ENCODE measurements at regions not wholly inside any gene's neighbourhood (a gene's known extent, or its start where the extent isn't known, plus 50 kb on each side); places are given as distances from the start of the nearest gene placed in this dataset.
"Not testable (repeated sequence)": the region's sequence is repeated elsewhere in the genome, so short reads cannot be mapped to it uniquely, and the experiment has no call there.

GRCh38 chr6:94859924-94860323 is 717.4 kb upstream of the MANEA start:
- Histone ChIP-seq H3K36me3 (no peaks in the 10 kb centered on the region), H3K4me1 (no peaks in the 10 kb centered on the region), H3K9me3 (no peaks in the 10 kb centered on the region), H3K4me3 (no peak overlapping the region), H3K27me3 (no peaks in the 10 kb centered on the region), H3K27ac (no peak overlapping the region)
- TF ChIP-seq POLR2A (IDR thresholded peaks at IDR 0.05) (no peak), POLR2AphosphoS5 (IDR thresholded peaks at IDR 0.05) (no peak), EP300 (IDR thresholded peaks at IDR 0.05) (no peak), CTCF (IDR thresholded peaks at IDR 0.05) (no peak)
- ATAC-seq, result no peak
- 68 to 80% methylated on average over 1 to 4 of the region's 4 CpGs for WGBS, 2 donors (ENCODE audit: low coverage in 1 of 2)

- H3K4me3 ChIP-seq, ATAC-seq, H3K27ac ChIP-seq, H3K36me3 ChIP-seq, H3K4me1 ChIP-seq, H3K27me3 ChIP-seq, H3K9me3 ChIP-seq: not testable (repeated sequence)
- WGBS, 2 donors (ENCODE audit: low coverage in 1 of 2), result 74% methylated on average over 3 of the region's 3 CpGs; no CpG with 5 or more reads in 1 of the 2 donors
Measured at GRCh38 chr6:94856999-94857398, 720.3 kb upstream of the MANEA start.

DNA sequence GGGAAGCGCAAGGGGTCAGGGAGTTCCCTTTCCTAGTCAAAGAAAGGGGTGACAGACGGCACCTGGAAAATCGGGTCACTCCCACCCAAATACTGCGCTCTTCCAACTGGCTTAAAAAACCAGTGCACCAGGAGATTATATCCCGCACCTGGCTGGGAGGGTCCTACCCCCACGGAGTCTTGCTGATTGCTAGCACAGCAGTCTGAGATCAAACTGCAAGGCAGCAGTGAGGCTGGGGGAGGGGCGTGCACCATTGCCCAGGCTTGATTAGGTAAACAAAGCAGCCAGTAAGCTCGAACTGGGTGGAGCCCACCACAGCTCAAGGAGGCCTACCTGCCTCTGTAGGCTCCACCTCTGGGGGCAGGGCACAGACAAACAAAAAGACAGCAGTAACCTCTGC is 726.0 kb upstream of the MANEA start:
- WGBS, 2 donors (ENCODE audit: low coverage in 1 of 2), result no CpG with 5 or more reads among the region's 8 CpGs
- H3K4me1 ChIP-seq, ATAC-seq, H3K27me3 ChIP-seq, H3K36me3 ChIP-seq, H3K27ac ChIP-seq, H3K4me3 ChIP-seq: not testable (repeated sequence)
- peaks cover 0 to 17% (median 0%) of the 10 kb centered on the region in 3 donors for H3K9me3 ChIP-seq

- Histone ChIP-seq H3K27ac (no peak overlapping the region), H3K27me3 (no peaks in the 10 kb centered on the region), H3K4me3 (no peak overlapping the region), H3K9me3 (no peaks in the 10 kb centered on the region), H3K36me3 (no peaks in the 10 kb centered on the region), H3K4me1 (no peaks in the 10 kb centered on the region)
- TF ChIP-seq EP300 (IDR thresholded peaks at IDR 0.05) (no peak), CTCF (IDR thresholded peaks at IDR 0.05) (no peak), POLR2AphosphoS5 (IDR thresholded peaks at IDR 0.05) (no peak), POLR2A (IDR thresholded peaks at IDR 0.05) (no peak)
- WGBS, 2 donors (ENCODE audit: low coverage in 1 of 2), result 13 to 68% methylated on average over 1 of the region's 1 CpG
- no peak for ATAC-seq
Measured at GRCh38 chr6:94845742-94846141, 731.6 kb upstream of the MANEA start.

DNA sequence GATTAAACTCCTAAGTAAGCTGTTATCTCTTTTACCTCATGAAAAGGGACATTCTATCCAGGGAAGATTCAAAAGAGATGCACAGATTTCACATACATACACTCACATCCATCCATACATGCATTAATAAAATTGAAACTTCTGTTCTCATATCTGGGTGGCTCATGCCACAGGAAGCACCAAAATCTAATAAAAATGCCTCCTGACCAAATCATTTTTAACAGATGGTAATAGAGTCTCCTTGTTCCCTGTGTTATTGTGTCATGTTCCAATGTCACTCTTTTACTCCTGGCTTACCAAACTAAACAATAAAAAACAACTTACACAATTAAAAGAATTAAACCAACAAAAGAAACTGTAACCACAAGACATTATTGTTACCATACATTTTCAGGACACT is 742.1 kb upstream of the MANEA start:
- no peak for ATAC-seq
- Histone ChIP-seq H3K4me1 (no peaks in the 10 kb centered on the region), H3K27me3 (no peaks in the 10 kb centered on the region), H3K9me3 (no peaks in the 10 kb centered on the region), H3K36me3 (no peaks in the 10 kb centered on the region), H3K4me3 (no peak overlapping the region), H3K27ac (no peak overlapping the region)
- no peak for TF ChIP-seq POLR2A (IDR thresholded peaks at IDR 0.05)
- TF ChIP-seq POLR2AphosphoS5 (IDR thresholded peaks at IDR 0.05), result no peak

DNA sequence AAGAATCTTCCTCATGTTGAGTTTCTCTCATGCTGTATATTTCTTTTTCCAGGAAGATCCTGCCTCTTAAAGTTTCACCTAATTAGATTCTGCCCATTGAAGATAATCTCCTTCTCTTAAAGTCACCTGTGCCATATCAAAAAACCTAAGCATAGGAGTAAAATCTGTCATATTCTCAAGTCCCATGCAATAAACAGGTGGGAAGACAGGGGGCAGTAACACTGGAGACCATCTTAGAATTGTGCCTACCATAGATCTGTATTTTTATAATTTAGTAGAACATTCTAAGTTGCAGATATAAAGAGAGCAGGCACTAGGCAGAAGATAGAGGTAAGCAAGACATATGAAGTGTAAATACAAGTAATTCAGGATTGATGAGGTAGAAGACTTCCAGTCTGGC is 763.5 kb upstream of the MANEA start:
- Histone ChIP-seq H3K4me1 (no peaks in the 10 kb centered on the region), H3K27me3 (no peaks in the 10 kb centered on the region), H3K9me3 (no peaks in the 10 kb centered on the region), H3K27ac (no peak overlapping the region), H3K4me3 (no peak overlapping the region), H3K36me3 (no peaks in the 10 kb centered on the region)
- TF ChIP-seq EP300 (IDR thresholded peaks at IDR 0.05) (no peak), CTCF (IDR thresholded peaks at IDR 0.05) (no peak), POLR2AphosphoS5 (IDR thresholded peaks at IDR 0.05) (no peak), POLR2A (IDR thresholded peaks at IDR 0.05) (no peak)
- no peak for ATAC-seq

- H3K4me1 ChIP-seq, result no peaks in the 10 kb centered on the region
- H3K27me3 ChIP-seq, result no peaks in the 10 kb centered on the region
- no peaks in the 10 kb centered on the region for H3K9me3 ChIP-seq
- TF ChIP-seq POLR2A (IDR thresholded peaks at IDR 0.05) (no peak), CTCF (IDR thresholded peaks at IDR 0.05) (no peak), POLR2AphosphoS5 (IDR thresholded peaks at IDR 0.05) (no peak), EP300 (IDR thresholded peaks at IDR 0.05) (no peak)
- H3K27ac ChIP-seq, result no peak overlapping the region
- 7 to 27% methylated on average over 3 of the region's 3 CpGs for WGBS, 2 donors (ENCODE audit: low coverage in 1 of 2)
- H3K36me3 ChIP-seq, result no peaks in the 10 kb centered on the region
- no peak overlapping the region for H3K4me3 ChIP-seq
- no peak for ATAC-seq
Measured at GRCh38 chr6:94801344-94801743, 776.0 kb upstream of the MANEA start.
